HG02852 (cell line): ENCODE measurements at regions not wholly inside any gene's neighbourhood (a gene's known extent, or its start where the extent isn't known, plus 50 kb on each side); places are given as distances from the start of the nearest gene placed in this dataset.
"Not testable (repeated sequence)": the region's sequence is repeated elsewhere in the genome, so short reads cannot be mapped to it uniquely, and the experiment has no call there.

ENCODE experiments used
- ATAC-seq: cut with Tn5 transposase; IDR thresholded peaks from one replicate; pipeline ENCODE4 v1.9.1; 2021; ENCODE audit warnings: mild to moderate bottlenecking, moderate library complexity; ENCODE audit not compliant: unreplicated experiment

DNA sequence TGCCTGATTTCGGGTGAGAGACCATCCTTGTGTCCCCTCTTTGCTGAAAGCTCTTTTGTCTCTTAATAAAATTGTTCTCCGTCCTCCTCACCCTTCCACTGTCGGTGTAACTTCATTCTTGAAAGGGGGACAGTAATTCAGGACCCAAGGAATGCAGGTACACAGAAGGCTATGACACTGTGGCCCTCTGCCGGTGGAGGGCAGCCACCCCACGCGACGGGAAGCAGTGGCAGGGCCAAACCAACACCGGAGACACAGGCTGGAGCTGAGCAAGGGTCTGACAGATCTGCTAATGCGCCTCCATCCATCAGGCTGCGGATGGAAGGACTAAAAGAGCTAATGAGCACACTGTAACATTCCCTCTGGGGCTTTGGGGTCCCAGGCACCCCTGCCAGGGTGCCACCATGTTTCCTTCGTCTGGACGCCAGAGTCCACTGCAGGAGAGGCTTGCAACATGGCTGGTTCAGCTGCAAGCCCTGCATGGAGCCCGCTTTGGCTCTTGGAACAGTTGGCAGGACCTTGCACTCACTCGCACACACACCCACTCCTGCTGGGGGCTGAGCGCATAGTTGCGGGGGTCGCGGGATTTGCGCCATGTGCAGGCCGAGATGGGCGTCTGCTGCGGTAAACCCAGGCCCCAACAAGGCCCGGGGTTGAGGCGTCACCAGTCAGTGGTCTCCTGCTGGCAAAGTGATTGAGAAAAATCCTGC, 544.1 kb upstream of the CDH7 start:
- ATAC-seq = no peak

DNA sequence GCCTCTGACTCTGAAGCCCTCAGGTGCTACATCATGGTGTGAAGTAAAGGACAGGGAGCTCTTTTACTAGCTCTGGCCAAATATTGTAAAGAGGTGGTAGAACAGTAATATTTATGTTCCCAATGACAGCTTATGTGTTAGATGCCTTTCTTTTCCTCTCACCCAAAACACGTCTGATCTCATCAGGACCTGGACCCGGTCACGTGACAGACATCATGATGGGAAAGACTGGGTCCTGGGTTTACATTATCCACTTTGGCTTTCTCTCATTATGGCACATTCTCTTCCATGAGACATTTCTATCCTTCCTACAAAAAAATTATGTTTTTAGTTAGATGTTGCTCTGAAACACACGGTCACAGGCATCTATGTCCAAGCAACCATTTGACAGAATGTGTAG, 548.7 kb upstream of the CDH7 start:
- ATAC-seq = no peak

- no peak for ATAC-seq
Observed at GRCh38 chr18:65175681-65176080, 575.1 kb upstream of the CDH7 start.

DNA sequence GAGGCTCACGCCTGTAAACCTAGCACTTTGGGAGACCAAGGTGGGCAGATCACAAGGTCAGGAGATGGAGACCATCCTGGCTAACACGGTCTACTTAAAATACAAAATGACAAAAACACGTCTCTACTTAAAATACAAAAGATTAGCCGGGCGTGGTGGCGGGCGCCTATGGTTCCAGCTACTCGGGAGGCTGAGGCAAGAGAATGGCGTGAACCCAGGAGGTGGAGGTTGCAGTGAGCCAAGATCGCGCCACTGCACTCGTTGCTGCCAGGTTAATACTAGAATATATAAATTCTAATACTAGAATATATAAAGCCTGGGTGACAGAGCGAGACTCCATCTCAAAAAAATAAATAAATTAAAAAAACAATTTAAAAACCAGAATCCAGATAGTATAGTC, 588.7 kb upstream of the CDH7 start:
- not testable (repeated sequence) for ATAC-seq

DNA sequence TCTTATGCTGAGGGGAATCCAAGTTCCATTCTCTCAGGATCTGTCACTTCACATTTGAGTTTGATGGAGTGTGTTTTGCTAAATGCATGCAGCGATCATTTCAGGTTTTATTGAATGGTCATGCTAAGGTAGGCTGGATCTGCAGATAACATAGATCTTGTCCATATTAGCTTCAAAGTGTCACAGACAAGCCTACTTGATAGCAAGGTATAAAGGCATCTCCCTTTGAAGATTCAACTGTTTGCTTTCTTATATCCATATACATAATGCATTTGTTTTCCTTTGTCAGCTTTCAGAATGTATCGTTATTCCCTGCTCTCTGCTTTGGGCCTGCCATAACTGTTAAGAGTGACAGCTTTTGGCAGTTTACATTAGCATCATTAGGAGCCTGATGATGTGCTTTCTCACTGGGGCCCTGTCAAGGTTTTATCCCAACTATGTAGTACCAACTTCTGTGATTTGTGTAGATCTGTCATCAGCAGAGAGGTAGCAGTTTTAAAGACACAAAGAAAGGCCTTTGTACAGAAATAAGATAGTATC, 604.3 kb upstream of the CDH7 start:
- no peak for ATAC-seq

GRCh38 chr18:65145312-65145711, 605.5 kb upstream of the CDH7 start:
- ATAC-seq = no peak

DNA sequence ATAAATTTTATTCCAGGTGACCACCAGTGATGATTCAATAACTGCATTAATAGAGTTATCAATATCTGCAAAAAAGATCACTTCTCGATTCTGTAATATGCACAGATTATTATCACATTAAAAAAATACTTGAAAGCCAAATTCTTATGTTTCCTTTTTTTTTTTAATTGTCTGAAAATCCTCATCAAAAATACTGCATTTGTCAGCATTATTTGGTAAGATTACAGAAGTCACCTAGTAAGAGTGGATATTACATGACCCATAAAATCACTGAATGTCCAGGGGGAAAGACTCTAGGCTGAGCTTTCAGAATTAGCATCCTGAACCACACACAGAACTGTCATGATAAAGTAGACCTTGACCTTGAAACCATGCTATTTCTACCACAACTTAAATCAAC, 617.2 kb upstream of the CDH7 start:
- no peak for ATAC-seq

GRCh38 chr18:65124633-65125032, 626.2 kb upstream of the CDH7 start:
- ATAC-seq = no peak

- ATAC-seq = no peak
Observed at GRCh38 chr18:65103864-65104263, 646.9 kb upstream of the CDH7 start.

GRCh38 chr18:65093346-65093745, 657.5 kb upstream of the CDH7 start:
- no peak for ATAC-seq

GRCh38 chr18:65091744-65092329, 659.0 kb upstream of the CDH7 start:
- ATAC-seq = no peak

DNA sequence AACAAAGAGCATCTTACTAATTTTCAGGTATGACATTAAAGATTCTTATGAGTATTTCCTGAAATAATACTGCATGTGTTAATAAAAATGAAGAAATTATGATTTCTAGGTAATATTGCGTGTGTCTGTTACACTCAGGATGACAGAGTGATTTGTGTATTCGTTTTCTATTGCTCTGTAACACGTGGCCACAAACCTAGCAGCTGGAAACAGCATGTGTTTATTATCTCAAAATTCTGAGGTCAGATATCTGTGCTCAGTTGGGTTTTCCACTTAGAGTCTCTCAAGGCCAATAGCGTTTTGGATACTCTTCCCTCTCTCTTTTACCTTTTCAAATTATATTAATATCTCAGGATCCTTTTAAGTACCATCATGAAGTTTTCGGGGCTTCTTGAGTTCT, 667.9 kb upstream of the CDH7 start:
- no peak for ATAC-seq

DNA sequence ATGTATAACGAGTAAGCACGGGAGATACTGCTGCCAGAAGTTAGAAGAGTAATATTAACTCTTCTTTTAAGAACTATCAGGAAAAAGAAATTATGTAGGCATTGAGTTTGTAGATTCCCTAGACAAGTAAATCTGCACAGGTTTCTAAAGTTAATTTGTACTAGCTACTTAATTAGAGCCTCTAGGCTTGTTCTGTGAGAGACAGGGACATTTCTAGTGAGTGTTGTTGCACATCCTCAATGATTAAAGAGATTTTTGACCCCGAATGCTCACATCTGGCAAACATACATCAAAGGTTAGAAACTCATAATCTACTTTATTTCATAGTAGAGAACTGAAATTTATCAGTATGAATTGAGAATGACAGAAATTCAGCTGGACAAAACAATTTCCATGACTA, 669.0 kb upstream of the CDH7 start:
- no peak for ATAC-seq

DNA sequence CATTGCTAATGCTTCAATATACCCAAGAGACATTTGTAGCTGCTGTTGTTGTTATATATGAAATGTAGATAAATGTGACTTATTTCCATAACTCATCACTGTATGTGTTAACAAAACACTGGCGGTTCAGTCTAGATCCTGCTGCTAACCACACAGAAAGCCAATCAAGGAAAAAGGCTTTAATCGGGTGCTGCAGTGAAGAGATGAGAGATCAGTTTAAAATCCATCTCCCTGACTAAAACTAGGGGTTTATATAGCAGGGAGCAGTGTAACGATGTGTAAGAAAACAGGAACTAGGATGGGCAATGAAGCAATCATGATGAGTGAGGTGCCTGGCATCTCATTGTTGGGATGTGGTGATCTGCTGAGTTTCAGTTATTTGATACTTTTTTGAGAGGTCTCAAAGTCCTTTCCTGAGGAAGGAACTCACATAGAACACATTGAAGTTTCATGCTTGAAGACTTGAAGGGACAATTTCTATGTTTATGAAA, 677.7 kb upstream of the CDH7 start:
- ATAC-seq = no peak

DNA sequence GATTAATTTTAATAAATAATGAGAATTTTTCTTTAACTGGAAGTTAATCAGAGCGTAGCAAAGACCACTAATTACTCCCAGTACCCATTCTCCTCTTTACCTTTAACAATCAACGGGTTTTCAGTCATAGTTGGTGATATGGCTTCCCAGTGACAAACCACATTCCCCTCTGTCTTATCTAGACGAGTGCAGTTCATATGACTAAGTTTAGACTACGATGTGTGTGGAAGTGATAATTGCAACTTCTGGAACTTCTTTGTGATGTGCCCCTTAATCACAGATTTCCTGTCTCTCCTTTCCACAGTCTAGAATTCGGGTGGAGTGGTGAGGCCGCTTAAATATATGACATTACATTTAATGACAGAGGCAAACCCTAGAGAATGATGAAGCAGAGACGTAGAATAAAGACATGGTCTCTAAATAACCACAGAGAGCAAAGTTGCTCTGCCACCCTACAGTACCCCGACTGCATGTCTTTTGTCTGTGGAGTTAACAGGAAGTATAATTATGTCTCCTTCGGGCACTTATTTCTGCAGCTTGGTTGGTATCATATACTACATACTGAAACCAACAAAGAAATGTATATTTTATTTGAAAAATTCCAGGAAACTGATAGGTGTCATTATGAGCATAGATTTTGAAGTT, 693.3 kb upstream of the CDH7 start:
- no peak for ATAC-seq

DNA sequence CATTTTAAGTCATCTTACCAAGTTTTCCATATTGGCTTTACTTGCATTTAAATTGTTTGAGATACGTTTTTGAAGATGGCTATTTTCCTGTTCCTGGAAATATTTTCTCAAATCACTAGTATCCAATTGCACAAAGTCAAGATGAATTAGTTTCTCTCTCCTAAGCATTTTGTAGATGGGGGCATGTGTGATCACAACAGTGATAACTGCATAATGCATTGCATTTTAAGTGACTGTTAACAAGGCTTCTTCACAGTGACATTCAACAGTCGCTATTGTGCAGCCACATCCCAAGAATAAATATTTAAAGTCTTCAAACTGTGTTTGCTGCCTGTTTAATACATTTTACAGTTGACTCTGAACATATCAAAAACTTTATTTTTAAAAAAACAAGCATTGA, 694.2 kb upstream of the CDH7 start:
- ATAC-seq = no peak

DNA sequence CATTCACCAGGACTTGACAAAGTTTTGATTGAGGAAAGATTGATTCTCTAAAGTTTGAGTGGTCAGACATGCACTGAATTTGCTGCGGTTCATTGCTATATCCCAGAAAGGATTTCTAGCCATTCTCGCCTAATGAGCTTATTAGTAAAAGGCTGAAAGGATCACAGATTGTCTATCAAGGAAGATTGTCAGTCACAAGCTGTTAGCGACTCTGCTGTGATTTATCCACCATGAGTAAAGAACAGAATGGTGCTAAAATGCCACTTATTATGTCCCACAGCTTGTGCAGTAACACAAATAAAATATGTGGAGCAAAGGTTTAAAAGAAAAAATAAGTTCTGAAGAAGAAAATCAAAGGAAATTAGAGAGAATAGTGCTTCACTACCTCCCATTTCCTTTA, 701.2 kb upstream of the CDH7 start:
- ATAC-seq = no peak

- no peak for ATAC-seq
Observed at GRCh38 chr18:65039578-65039977, 711.2 kb upstream of the CDH7 start.

- ATAC-seq = no peak
Observed at GRCh38 chr18:65035701-65036100, 715.1 kb upstream of the CDH7 start.

- ATAC-seq = no peak
Observed at GRCh38 chr18:65025756-65026155, 725.1 kb upstream of the CDH7 start.

- no peak for ATAC-seq
Observed at GRCh38 chr18:65021021-65021420, 729.8 kb upstream of the CDH7 start.

- no peak for ATAC-seq
Observed at GRCh38 chr18:65018184-65018583, 732.6 kb upstream of the CDH7 start.
